GM12878 (cell line): ENCODE measurements at regions not wholly inside any gene's neighbourhood (a gene's known extent, or its start where the extent isn't known, plus 50 kb on each side); places are given as distances from the start of the nearest gene placed in this dataset.

Source experiments
- ATAC-seq: fragments of 200-7000 bp; cut with Tn5 transposase; 3 replicates; pipeline ENCODE4 v1.9.1; 2020; ENCODE audit warnings: mild to moderate bottlenecking, moderate library complexity
- BruUV-seq: library from RNA; stranded (reverse); fragments of 400-500 nt; replicated peaks from 2 replicates; lab custom pipeline; 2021; lab: Mats Ljungman, UMichigan
- CTCF ChIA-PET: fragments of 300-600 bp; sonication (Branson Sonifier 250); formaldehyde crosslinking; extraction: SDS; loops from one replicate; lab custom pipeline; 2021; ENCODE audit warnings: inconsistent platforms; lab: Yijun Ruan, JAX
- POLR2A ChIA-PET: fragments of 350-600 bp; formaldehyde crosslinking; extraction: SDS; loops from one replicate; lab custom pipeline; 2021; ENCODE audit warnings: inconsistent platforms; lab: Charles Lee
- RAD21 ChIA-PET: fragments of 300-600 bp; sonication (Branson Sonifier 250); formaldehyde crosslinking; loops from one replicate; lab custom pipeline; 2023; ENCODE audit warnings: antibody characterized with exemption; ENCODE audit not compliant: unreplicated experiment; lab: Charles Lee
- SMC1A ChIA-PET: fragments of 300-600 bp; sonication (Branson Sonifier 250); formaldehyde crosslinking; loops from one replicate; lab custom pipeline; 2023; ENCODE audit not compliant: unreplicated experiment, uncharacterized antibody; lab: Charles Lee
- DNase-seq: peaks from one replicate; pipeline ENCODE4 v3.0.0-alpha.2; 2011; ENCODE audit warnings: low read depth, low spot score
- FAIRE-seq: peaks from 3 replicates; lab custom pipeline; 2011; peaks lifted over from hg19 to GRCh38; lab: Jason Lieb, UNC
- H2AFZ ChIP-seq: 2 replicates; pipeline ENCODE4 v1.6.0; 2011; ENCODE audit warnings: low read depth, low read length, control low read depth; ENCODE audit not compliant: control insufficient read depth
- H3K27ac ChIP-seq: 2 replicates; pipeline ENCODE4 v1.5.1; 2011; ENCODE audit warnings: control low read depth; ENCODE audit not compliant: control insufficient read depth, insufficient read depth
- H3K27me3 ChIP-seq, 2 experiments: replicated peaks in 1 of 2; 2 replicates each; pipeline versions ENCODE4 v1.6.0 to v1.6.1; 2011; ENCODE audit warnings: low read length in 1 of 2; ENCODE audit not compliant: control insufficient read depth in 2 of 2, insufficient read depth in 2 of 2
- H3K36me3 ChIP-seq, 2 experiments: 2 replicates each; pipeline ENCODE4 v1.5.1; 2011; ENCODE audit warnings: low read length in 1 of 2; ENCODE audit not compliant: control insufficient read depth in 2 of 2, insufficient read depth in 2 of 2
- H3K4me1 ChIP-seq: 2 replicates; pipeline ENCODE4 v1.6.1; 2011; ENCODE audit warnings: mild to moderate bottlenecking, low read length, moderate library complexity, mixed read lengths; ENCODE audit not compliant: control insufficient read depth, insufficient read depth
- H3K4me2 ChIP-seq: 2 replicates; pipeline ENCODE4 v1.6.0; 2011; ENCODE audit warnings: control low read depth; ENCODE audit not compliant: control insufficient read depth, insufficient read depth
- H3K4me3 ChIP-seq: fragments of 200-600 bp; sonication (generic); 2 replicates; pipeline ENCODE4 v1.5.1; 2016
- H3K79me2 ChIP-seq: 2 replicates; pipeline ENCODE4 v1.6.0; 2011; ENCODE audit warnings: low read length; ENCODE audit not compliant: control insufficient read depth, insufficient read depth
- H3K9ac ChIP-seq: 2 replicates; pipeline ENCODE4 v1.8.0; 2011; ENCODE audit warnings: low read length, control low read depth, mixed read lengths; ENCODE audit not compliant: control insufficient read depth, insufficient read depth
- H3K9me3 ChIP-seq: replicated peaks from 3 replicates; pipeline ENCODE4 v1.5.1; 2011; ENCODE audit warnings: mild to moderate bottlenecking, low read length; ENCODE audit not compliant: control insufficient read depth, insufficient read depth
- H4K20me1 ChIP-seq: 2 replicates; pipeline ENCODE4 v1.6.0; 2011; ENCODE audit not compliant: control insufficient read depth, insufficient read depth
- ASH2L ChIP-seq: fragments of 300-600, 200-600 bp; sonication (generic); IDR thresholded peaks from 2 replicates; pipeline ENCODE4 v1.6.1; 2017; ENCODE audit warnings: low read depth, mild to moderate bottlenecking, borderline replicate concordance
- MAX ChIP-seq: IDR thresholded peaks from 2 replicates; pipeline ENCODE4 v1.6.1; 2012; ENCODE audit warnings: low read depth, low read length, improper control_type of control experiment
- MXI1 ChIP-seq: fragments of 150-350 bp; IDR thresholded peaks from 2 replicates; pipeline ENCODE4 v1.6.1; 2011; ENCODE audit warnings: low read depth, mild to moderate bottlenecking, inconsistent platforms, low read length, improper control_type of control experiment
- TBL1XR1 ChIP-seq: IDR thresholded peaks from 2 replicates; pipeline ENCODE4 v1.6.1; 2012; ENCODE audit warnings: low read depth, low read length, improper control_type of control experiment
- WGBS: methylation state at CpG from one replicate; pipeline ENCODE4 v1.1.6; 2016; ENCODE audit warnings: low lambda C conversion rate; ENCODE audit not compliant: insufficient replicate concordance, insufficient coverage; ENCODE audit errors: missing lambda C conversion rate; 5-methylcytosine and 5-hydroxymethylcytosine counted together
- in situ Hi-C: fragments of 300-500 bp; cut with MboI; formaldehyde crosslinking; loops from 9 replicates; pipeline ENCODE4 v1.14.3; 2018; ENCODE audit warnings: mixed read lengths
- intact Hi-C: fragments of 100-400 bp; cut with micrococcal nuclease; formaldehyde crosslinking; loops from one replicate; pipeline ENCODE4 v1.14.2; 2022; ENCODE audit not compliant: unreplicated experiment

GRCh38 chr2:18871430-18871829 is 282.1 kb upstream of the NT5C1B start:
- no peak overlapping the region for H3K27ac ChIP-seq
- ChIA-PET SMC1A (no interaction called here), CTCF (no interaction called here)
- in situ Hi-C loops: no loop called here
- no peaks in the 10 kb centered on the region for H3K9me3 ChIP-seq
- H3K27me3 ChIP-seq: no peaks in the 10 kb centered on the region
- no peak overlapping the region for H2AFZ ChIP-seq
- no peak overlapping the region for H3K4me2 ChIP-seq
- H4K20me1 ChIP-seq: no peaks in the 10 kb centered on the region
- H3K36me3 ChIP-seq: no peaks in the 10 kb centered on the region
- no peaks in the 10 kb centered on the region for H3K79me2 ChIP-seq
- BruUV-seq: no TSS peak
- WGBS: 60% methylated on average over 2 of the region's 2 CpGs
- H3K9ac ChIP-seq: no peak overlapping the region
- FAIRE-seq (no peak), DNase-seq (no peak), ATAC-seq (no peak)
- no peak for TF ChIP-seq MXI1
- TF ChIP-seq, all 136 proteins: peak for 0
- ChIA-PET RAD21 (no interaction called here), POLR2A (no interaction called here)
- no peak overlapping the region for H3K4me3 ChIP-seq
- no peaks in the 10 kb centered on the region for H3K4me1 ChIP-seq
- intact Hi-C loops: no loop called here

GRCh38 chr2:18870307-18870706 is 280.9 kb upstream of the NT5C1B start:
- Histone ChIP-seq H3K79me2 (no peaks in the 10 kb centered on the region), H3K27ac (no peak overlapping the region), H3K4me3 (no peak overlapping the region), H3K4me2 (no peak overlapping the region), H3K4me1 (no peaks in the 10 kb centered on the region), H3K36me3 (no peaks in the 10 kb centered on the region), H3K27me3 (no peaks in the 10 kb centered on the region), H3K9me3 (no peaks in the 10 kb centered on the region), H3K9ac (no peak overlapping the region), H2AFZ (no peak overlapping the region), H4K20me1 (no peaks in the 10 kb centered on the region)
- in situ Hi-C loops: no loop called here
- intact Hi-C loops: no loop called here
- TF ChIP-seq ASH2L (no peak), TBL1XR1 (no peak), MAX (no peak)
- CTCF ChIA-PET: no interaction called here
- RAD21 ChIA-PET: no interaction called here
- POLR2A ChIA-PET: no interaction called here
- SMC1A ChIA-PET: no interaction called here
- DNase-seq (no peak), ATAC-seq (no peak), FAIRE-seq (no peak)
- BruUV-seq: no TSS peak
